Vagina (tissue), 2 donors: ENCODE measurements at regions not wholly inside any gene's neighbourhood (a gene's known extent, or its start where the extent isn't known, plus 50 kb on each side); places are given as distances from the start of the nearest gene placed in this dataset.

Source experiments
- CTCF ChIP-seq, 3 experiments: fragments of 450-650 bp in 2 of 3; fragments of 200-600 bp in 1 of 3; sonication (generic) in 1 of 3; IDR thresholded peaks; one replicate each; pipeline ENCODE4 v1.5.1; 2017 to 2019; ENCODE audit warnings: antibody characterized with exemption in 3 of 3, mild to moderate bottlenecking in 2 of 3, moderate library complexity in 2 of 3
- POLR2AphosphoS5 ChIP-seq, 2 donors: sonication (generic); formaldehyde crosslinking; IDR thresholded peaks; one replicate each; pipeline ENCODE4 v1.9.0; 2017; ENCODE audit warnings: antibody characterized with exemption in 2 of 2, mild to moderate bottlenecking in 2 of 2, low read depth in 1 of 2; ENCODE audit not compliant: insufficient read depth in 1 of 2

GRCh38 chr11:69403556-69404215 is 77.8 kb upstream of the LINC01488 start:
- TF ChIP-seq CTCF (IDR thresholded peaks at IDR 0.05) = no peak
- TF ChIP-seq POLR2AphosphoS5 (IDR thresholded peaks at IDR 0.05; ENCODE audit: insufficient read depth in 1 of 2, low read depth in 1 of 2) = no peak
